ENCODE measurements at regions not wholly inside any gene's neighbourhood (a gene's known extent, or its start where the extent isn't known, plus 50 kb on each side); places are given as distances from the start of the nearest gene placed in this dataset.

DNA sequence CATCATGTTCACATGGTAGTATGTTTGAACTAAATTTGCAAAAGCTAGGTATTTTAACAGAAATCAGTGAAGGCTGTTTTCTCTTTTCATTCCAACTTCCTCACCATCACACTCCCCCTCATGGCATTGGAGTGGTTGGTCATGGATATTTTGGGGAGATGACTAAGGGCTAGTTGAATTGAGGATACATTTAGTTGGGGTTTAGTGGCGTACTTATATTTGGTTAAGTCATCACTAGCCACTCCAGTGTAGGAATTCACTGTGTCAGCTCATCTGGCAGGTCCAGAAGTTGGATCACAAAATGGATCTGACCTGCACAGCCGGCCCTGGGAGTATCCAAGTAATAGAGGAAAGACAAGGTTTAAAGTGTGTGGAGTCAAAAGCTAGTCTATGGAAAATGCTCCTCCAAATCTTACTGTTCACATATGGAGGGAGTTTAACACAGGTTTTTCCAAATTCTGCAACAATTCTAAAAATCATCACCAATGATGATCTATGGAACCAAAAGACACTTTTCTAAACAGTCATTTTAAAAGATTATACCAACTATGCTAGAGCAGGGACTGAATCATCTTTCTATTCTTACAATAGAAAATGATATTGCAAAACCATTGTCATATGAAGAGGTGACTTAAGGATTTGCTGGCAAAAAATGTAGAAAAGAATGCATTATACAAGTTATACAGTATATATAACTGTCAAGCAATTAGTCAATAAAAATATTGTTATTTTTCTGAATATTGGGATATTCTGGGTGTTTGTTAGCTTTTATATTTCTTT lies 247.8 kb upstream of the PEX5L start:
- TF ChIP-seq TAF1 (IDR thresholded peaks at IDR 0.05; ENCODE audit: low read depth) (no peak), CREB1 (IDR thresholded peaks at IDR 0.05; ENCODE audit: low read depth) (no peak), CEBPB (IDR thresholded peaks at IDR 0.05) (no peak), YY1 (IDR thresholded peaks at IDR 0.05; ENCODE audit: low read depth) (no peak), FOXM1 (IDR thresholded peaks at IDR 0.05; ENCODE audit: borderline replicate concordance, low read depth) (no peak), RAD21 (IDR thresholded peaks at IDR 0.05; ENCODE audit: low read depth) (no peak), ZBTB7A (IDR thresholded peaks at IDR 0.05; ENCODE audit: low read depth) (no peak), EP300 (IDR thresholded peaks at IDR 0.05; ENCODE audit: borderline replicate concordance) (no peak), TEAD4 (IDR thresholded peaks at IDR 0.05) (no peak), TCF12 (IDR thresholded peaks at IDR 0.05; ENCODE audit: low read depth) (no peak), NFIC (IDR thresholded peaks at IDR 0.05) (no peak), EGR1 (IDR thresholded peaks at IDR 0.05) (no peak)
- TF ChIP-seq, protein P1, sequence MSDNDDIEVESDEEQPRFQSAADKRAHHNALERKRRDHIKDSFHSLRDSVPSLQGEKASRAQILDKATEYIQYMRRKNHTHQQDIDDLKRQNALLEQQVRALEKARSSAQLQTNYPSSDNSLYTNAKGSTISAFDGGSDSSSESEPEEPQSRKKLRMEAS (IDR thresholded peaks at IDR 0.05) = no peak
- TF ChIP-seq, protein P2, sequence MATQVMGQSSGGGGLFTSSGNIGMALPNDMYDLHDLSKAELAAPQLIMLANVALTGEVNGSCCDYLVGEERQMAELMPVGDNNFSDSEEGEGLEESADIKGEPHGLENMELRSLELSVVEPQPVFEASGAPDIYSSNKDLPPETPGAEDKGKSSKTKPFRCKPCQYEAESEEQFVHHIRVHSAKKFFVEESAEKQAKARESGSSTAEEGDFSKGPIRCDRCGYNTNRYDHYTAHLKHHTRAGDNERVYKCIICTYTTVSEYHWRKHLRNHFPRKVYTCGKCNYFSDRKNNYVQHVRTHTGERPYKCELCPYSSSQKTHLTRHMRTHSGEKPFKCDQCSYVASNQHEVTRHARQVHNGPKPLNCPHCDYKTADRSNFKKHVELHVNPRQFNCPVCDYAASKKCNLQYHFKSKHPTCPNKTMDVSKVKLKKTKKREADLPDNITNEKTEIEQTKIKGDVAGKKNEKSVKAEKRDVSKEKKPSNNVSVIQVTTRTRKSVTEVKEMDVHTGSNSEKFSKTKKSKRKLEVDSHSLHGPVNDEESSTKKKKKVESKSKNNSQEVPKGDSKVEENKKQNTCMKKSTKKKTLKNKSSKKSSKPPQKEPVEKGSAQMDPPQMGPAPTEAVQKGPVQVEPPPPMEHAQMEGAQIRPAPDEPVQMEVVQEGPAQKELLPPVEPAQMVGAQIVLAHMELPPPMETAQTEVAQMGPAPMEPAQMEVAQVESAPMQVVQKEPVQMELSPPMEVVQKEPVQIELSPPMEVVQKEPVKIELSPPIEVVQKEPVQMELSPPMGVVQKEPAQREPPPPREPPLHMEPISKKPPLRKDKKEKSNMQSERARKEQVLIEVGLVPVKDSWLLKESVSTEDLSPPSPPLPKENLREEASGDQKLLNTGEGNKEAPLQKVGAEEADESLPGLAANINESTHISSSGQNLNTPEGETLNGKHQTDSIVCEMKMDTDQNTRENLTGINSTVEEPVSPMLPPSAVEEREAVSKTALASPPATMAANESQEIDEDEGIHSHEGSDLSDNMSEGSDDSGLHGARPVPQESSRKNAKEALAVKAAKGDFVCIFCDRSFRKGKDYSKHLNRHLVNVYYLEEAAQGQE (IDR thresholded peaks at IDR 0.05; ENCODE audit: low read depth) = no peak
- TF ChIP-seq, protein P3, sequence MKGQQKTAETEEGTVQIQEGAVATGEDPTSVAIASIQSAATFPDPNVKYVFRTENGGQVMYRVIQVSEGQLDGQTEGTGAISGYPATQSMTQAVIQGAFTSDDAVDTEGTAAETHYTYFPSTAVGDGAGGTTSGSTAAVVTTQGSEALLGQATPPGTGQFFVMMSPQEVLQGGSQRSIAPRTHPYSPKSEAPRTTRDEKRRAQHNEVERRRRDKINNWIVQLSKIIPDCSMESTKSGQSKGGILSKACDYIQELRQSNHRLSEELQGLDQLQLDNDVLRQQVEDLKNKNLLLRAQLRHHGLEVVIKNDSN (IDR thresholded peaks at IDR 0.05) = no peak

DNA sequence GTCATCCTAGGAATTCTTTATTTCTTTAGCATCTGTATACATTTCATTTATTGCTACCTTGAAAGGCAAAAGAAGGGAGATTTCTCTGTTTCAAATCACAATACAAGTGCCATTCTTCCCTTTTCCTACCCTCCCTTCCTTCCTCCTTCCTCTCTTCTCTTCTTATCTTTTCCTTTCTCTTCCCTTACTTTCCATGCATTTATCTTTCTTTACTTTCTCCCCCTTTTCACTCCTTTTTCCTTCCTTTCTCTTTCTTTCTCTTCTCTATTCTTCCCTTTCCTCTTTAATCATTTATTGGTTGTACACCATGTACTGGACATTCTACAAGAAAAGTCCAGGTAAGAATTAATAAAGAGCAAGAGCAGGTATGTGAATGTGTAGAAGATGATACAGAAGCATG lies 251.0 kb upstream of the PEX5L start:
- TF ChIP-seq TAF1 (IDR thresholded peaks at IDR 0.05; ENCODE audit: low read depth) (no peak), ZBTB7A (IDR thresholded peaks at IDR 0.05; ENCODE audit: low read depth) (no peak), CREB1 (IDR thresholded peaks at IDR 0.05; ENCODE audit: low read depth) (no peak), CEBPB (IDR thresholded peaks at IDR 0.05) (no peak), TCF12 (IDR thresholded peaks at IDR 0.05; ENCODE audit: low read depth) (no peak), EP300 (IDR thresholded peaks at IDR 0.05; ENCODE audit: borderline replicate concordance) (no peak), RAD21 (IDR thresholded peaks at IDR 0.05; ENCODE audit: low read depth) (no peak), EGR1 (IDR thresholded peaks at IDR 0.05) (no peak), TEAD4 (IDR thresholded peaks at IDR 0.05) (no peak), FOXM1 (IDR thresholded peaks at IDR 0.05; ENCODE audit: borderline replicate concordance, low read depth) (no peak), NFIC (IDR thresholded peaks at IDR 0.05) (no peak), YY1 (IDR thresholded peaks at IDR 0.05; ENCODE audit: low read depth) (no peak)
- TF ChIP-seq, protein P3 (IDR thresholded peaks at IDR 0.05) = no peak
- TF ChIP-seq, protein P2 (IDR thresholded peaks at IDR 0.05; ENCODE audit: low read depth) = no peak
- TF ChIP-seq, protein P1 (IDR thresholded peaks at IDR 0.05) = no peak

DNA sequence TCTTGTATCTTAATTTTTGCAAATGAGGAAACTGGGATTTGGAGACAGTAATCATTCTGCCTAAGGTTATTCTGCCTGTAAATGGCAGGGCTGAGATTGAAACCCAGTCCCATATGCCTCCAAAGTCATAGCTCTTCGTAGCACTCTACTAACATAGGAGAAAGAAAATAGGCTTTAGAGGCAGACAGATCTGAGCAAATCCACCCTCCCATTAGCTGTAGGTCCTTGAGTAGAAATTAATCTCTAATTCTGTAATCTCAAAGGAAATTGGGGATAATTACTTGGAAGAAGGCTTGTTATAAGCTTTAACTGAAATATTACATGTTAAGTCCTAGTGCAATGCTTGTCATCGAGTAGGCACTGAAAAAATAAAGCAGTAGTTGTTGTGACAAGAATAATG lies 252.1 kb upstream of the PEX5L start:
- TF ChIP-seq YY1 (IDR thresholded peaks at IDR 0.05; ENCODE audit: low read depth) = no peak
- TF ChIP-seq CREB1 (IDR thresholded peaks at IDR 0.05; ENCODE audit: low read depth) = no peak
- TF ChIP-seq TEAD4 (IDR thresholded peaks at IDR 0.05) = no peak
- TF ChIP-seq CEBPB (IDR thresholded peaks at IDR 0.05) = no peak

DNA sequence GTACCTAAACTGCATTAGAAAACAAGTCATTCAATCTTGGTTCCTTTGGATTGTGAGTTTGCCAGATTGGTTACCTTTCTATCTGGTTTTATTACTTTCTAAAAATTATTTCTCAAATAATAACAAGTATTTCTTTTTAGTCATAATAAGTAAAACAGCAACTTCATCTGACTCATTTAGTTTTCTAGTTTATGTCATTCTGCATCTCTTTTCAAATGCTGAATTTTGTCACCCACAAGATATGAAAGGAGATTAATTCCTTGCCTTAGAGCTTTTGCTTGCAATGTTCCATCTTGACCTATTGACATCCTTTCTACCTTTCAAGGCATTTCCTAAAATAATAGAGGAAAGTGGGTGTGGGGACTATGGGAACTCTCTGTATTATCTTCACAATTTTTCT lies 253.6 kb upstream of the PEX5L start:
- TF ChIP-seq, protein P1 (IDR thresholded peaks at IDR 0.05) = no peak
- TF ChIP-seq RAD21 (IDR thresholded peaks at IDR 0.05; ENCODE audit: low read depth) (no peak), EGR1 (IDR thresholded peaks at IDR 0.05) (no peak), ZBTB7A (IDR thresholded peaks at IDR 0.05; ENCODE audit: low read depth) (no peak), NFIC (IDR thresholded peaks at IDR 0.05) (no peak), YY1 (IDR thresholded peaks at IDR 0.05; ENCODE audit: low read depth) (no peak), TEAD4 (IDR thresholded peaks at IDR 0.05) (no peak), FOXM1 (IDR thresholded peaks at IDR 0.05; ENCODE audit: borderline replicate concordance, low read depth) (no peak), TCF12 (IDR thresholded peaks at IDR 0.05; ENCODE audit: low read depth) (no peak), CEBPB (IDR thresholded peaks at IDR 0.05) (no peak), EP300 (IDR thresholded peaks at IDR 0.05; ENCODE audit: borderline replicate concordance) (no peak), TAF1 (IDR thresholded peaks at IDR 0.05; ENCODE audit: low read depth) (no peak), CREB1 (IDR thresholded peaks at IDR 0.05; ENCODE audit: low read depth) (no peak)
- TF ChIP-seq, protein P3 (IDR thresholded peaks at IDR 0.05) = no peak
- TF ChIP-seq, protein P2 (IDR thresholded peaks at IDR 0.05; ENCODE audit: low read depth) = no peak

Measured in Ishikawa (cell line).